CD1c-positive myeloid dendritic cell (primary cell): ENCODE measurements at regions not wholly inside any gene's neighbourhood (a gene's known extent, or its start where the extent isn't known, plus 50 kb on each side); places are given as distances from the start of the nearest gene placed in this dataset.

Experiments
- DNase-seq: peaks from one replicate; pipeline ENCODE4 v3.0.0-alpha.2; 2016; ENCODE audit errors: extremely low spot score

DNA sequence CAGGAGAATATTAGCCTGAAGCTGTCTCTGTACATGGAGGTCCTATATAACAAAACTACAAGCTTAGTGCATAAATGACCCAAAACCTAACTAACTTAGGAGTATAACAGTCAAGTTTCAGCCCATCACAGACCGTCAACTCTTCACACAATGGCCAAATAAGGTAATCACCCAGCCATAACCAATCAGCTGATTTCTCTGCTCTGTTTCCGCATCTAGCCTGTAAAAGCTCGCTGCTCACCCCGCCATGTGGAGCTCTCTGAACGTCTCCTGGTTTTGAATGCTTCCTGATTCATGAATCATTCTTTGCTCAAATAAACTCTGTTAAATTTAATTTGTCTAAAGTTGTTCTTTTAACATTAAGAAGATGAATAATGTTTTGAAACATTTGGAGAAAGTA, 593.6 kb downstream of the TMX3 start:
- DNase-seq = no peak

DNA sequence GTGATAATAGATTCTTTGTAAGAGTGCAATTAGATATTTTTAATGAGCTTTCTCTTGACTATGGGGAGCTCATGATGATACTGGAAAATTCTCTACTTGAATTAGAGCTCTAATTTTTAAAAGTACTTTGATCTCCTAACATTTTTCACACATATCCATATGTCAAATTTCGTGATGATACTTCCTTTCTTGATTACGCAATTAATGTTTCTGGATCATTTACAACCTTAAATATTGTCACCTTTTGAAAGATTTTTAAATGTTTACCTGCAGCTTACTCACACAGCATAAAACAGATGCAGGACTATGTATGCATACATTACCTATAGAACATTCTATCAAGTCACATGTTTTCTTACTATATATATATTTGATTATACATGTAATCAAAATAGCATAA, 598.5 kb upstream of the DSEL start:
- no peak for DNase-seq

DNA sequence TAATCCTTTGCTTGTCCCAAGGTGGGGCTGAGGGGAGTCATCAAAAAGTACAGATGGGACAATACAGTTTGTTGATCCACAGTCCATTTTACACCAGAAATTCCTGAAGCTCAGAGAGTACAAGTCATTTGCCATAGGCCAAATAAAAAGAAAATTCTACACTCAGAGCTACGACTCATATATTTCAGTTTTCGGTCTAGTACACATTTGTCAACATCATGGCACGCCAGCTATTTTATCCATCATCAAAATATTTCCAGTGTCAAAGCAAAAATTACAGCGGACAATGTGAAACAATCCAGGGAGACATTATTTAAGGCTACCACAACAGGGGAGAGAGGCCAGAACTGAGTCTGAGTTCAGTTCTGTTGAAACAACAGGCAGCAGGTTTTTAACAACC, 587.5 kb upstream of the DSEL start:
- no peak for DNase-seq

DNA sequence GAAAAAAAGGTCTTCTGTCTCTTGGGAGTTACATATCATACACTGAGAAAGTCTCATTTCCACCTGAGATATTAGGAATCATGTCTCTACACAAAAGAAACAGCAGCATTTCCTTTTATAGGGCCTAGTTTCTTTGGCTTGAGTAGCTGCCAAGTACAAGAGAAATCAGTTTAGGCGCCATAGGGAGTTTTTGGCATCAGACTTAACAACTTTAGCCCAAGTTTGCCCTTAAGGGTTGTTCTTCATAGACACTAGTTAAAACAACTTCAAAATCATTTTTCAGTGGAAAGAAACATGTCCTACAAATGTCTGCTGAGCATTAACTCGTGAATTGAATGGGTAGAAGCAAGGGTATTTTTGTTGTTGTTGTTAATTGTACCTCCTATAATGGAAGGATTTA, 587.0 kb upstream of the DSEL start:
- DNase-seq = no peak

DNA sequence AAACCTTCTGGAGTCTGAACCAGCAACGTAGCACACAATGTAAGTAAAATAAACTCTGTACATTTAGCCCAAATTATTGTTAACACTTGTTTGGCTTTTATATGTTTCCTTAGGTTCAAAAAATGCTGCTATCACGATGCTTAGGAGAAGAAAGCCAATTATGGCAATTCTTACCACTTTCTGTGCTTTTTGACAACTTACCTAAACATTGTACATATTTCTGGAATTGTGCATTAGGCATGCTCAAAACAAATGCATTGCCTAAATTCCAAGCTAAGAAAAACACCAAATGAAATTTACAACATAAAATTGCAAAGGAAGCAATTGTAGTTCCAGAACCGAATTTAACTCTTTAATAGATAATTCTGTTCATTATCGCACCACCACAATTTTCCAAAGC, 585.6 kb upstream of the DSEL start:
- no peak for DNase-seq

DNA sequence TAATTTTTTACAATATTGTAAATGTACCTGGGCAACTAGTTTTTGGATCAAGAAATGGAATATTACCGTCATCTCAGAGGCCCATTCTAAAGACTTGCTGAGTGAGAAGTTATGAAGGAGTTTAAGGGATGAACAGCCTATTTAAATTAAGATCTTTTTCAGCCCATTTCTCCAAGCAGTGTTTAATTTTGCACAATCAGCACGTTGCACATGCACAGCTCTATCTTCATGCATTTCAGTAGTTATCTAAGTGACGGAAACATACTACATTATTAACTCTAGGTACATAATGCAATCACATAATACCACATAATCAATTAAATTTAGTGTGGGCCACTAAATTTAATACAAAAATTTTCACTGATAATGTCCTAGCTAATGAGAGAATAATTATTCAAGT, 582.1 kb upstream of the DSEL start:
- DNase-seq = no peak

DNA sequence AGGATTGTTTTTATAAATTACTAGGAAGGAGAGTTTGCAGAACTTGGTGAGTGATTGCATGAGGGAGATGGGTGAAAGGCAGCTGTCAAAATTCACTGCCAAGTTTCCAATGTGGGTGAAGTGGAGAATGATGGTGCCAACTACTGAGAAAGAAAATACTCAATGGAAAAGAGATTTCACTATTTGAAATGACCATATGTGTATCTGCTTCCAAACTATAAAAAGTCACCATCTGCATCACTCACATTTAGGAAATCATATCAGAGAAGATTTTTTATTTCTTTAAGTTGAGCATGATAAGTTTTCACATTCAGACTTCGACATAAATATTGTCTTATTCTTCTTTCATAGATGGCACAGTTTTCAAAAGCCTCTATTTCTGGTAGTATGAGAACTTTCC, 570.0 kb upstream of the DSEL start:
- no peak for DNase-seq

DNA sequence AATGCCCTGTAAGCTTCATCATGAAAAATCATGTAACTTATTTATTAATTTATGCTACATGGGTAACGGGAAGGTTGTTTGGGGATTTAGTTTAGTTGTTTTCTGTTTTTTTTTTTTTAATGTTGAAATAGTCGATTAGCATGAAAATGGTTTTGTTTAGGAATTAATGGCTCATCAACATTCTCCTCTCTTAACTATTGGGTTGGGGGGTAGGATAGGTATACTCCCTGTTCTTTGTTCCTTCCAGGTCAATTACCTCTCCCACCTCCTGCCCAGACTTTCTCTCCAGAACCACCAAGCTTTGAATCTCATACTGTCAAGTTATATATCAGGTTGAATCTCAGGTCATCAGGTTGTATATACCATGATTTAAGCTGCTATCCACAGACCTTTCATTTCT, 568.7 kb upstream of the DSEL start:
- DNase-seq = no peak

DNA sequence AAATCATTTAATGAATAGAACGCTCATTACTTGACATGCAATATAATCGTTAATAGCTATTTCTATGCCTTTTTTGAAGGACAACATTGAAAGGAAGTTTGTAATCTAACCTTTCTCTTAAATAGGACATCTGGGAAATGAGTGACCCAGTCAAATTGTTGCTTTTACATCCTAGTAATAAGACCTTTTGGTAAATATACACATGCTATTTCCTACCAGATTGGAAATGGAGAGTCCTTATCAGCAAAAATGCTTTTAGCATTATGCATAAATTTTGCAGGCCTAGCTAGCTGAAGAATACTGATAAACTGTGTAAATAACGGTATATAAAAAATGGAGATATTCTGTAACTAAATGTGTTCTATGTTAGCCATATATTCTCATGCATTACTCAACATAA, 567.3 kb upstream of the DSEL start:
- no peak for DNase-seq

DNA sequence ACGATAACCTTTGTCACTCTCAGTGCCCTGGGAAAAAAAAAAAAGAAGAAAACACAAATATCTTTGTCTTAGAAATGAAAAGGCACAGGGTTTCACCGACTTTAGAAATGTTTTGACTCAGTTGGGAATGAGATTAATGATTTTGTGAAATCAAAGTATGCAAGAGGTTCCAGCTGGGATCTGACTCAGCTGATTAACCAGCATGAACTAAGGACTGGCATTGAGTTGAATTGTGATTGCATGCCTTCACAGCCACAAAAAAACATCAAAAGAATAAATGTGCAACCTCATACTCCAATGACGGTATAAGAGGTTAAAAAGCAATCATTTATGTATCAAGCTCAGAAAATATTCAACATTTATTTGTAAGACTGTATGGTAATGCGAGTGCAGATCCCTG, 566.6 kb upstream of the DSEL start:
- DNase-seq = no peak

DNA sequence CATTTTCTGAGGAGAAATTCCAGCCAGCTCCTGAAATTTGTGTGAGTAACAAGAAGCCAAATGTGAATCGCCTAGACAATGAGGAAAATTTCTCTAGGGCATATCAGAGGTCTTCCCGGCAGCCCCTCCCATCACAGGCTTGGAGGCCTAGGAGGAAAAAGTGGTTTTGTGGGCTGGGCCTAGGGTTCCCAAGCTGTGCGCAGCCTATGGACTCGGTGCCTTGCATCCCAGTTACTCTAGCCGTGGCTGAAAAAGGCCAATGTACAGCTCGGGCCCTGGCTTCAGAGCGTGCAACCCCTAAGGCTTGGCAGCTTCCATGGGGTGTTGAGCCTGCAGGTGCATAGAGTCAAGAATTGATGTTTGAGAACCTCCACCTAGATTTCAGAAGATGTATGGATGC, 556.2 kb upstream of the DSEL start:
- DNase-seq = no peak

DNA sequence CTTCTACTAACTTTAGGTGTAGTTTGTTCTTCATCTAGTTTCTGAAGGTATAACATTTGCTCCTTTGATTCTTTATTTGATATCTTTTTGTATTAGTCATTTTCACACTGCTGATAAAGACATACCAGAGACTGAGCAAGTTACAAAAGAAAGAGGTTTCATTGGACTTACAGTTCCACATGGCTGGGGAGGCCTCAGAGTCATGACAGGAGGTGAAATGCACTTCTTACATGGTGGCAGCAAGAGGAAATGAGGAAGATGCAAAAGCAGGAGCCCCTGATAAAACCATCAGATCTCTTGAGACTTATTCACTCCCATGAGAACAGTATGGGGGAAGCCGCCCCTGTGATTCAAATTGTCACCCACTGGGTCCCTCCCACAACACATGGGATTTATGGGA, 544.4 kb upstream of the DSEL start:
- no peak for DNase-seq

DNA sequence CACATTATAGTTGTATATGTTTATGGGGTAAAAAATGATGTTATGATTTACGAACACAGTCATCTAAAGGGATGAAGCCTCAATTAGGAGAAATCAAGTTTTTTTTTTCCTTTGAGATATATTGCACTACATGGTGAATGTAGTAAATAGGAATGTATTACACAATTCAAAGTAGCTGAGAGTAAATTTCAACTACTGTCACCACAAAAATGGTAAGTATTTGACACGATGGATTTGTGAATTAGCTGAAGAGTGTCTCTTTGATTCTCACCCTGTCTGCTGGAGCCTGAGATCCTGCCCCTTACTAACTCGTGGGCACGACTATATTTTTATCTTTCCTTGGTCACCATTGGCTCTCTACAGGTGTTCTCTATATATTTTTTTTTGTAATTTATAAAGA, 540.4 kb upstream of the DSEL start:
- DNase-seq = no peak

DNA sequence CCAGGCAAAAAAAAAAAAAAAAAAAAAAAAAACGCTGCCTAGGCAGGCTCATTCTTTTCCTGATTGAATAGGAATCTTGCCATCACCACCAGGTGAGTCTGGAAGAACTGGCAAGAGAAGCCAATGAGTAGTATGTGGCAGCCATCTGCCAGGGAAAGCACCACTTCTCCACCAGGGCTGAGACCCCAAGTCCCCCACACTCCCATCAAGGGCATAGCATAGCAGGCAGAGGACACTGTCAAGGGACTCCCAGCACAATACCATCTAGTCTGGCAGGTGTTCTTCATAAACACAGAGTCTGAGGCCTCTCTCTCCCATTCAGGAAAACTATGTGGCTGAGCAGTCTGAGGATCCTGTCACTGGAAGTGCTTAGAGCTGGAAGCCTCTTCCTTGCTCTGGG, 538.1 kb upstream of the DSEL start:
- no peak for DNase-seq

DNA sequence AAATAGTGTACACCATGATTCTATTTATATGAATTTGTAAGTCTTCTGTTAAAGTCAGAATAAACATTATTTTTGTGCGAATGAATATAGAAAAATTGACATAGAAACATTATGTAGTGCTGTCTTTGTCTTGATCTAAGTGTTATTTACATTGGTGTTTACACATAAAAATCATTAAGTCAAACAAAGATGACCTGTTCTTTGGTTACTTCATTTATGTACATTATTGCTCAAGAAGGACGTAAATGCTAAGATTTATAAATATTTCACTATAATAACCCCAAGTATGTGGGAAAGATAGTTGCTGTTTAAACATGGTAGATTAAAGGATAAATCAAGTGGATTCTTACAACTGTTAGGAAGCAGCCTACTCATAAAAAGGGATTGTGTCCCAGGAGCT, 536.8 kb upstream of the DSEL start:
- no peak for DNase-seq

DNA sequence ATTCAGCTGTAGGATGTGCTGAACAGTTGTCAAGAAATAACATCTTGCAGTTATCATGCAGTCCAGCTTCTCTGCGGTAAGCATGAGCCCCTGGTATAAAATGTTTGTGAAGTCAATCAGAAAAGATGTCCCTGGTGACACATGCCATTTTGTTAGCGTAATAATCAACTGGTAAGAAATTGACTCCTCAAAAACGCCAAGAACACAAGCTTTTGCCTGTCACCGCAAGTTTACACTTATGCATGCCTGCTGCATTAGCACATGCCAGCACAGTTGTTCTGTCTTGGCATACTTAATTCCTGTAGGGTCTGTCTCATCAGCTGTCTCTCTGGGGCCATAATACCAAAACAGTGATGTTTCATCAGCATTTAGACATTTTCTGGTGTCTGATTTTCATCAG, 524.8 kb upstream of the DSEL start:
- no peak for DNase-seq

DNA sequence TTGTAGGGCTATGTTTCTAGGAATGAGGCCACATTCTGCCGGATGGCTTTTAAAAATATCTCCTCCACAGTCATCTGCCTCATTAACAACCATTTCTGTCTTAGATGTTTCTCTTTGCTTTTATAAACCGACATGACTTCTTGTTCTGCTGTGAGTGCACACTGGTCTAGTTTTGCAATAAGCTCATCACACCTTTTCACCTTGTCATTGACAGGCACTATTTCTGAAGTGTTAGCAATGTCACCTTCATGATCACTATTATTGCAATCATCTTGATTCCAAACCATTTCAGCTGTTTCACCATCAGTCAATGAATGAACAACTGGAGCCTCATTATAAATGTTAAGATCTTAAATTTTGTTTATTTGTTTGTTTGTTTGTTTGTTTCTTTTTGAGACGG, 523.7 kb upstream of the DSEL start:
- no peak for DNase-seq

DNA sequence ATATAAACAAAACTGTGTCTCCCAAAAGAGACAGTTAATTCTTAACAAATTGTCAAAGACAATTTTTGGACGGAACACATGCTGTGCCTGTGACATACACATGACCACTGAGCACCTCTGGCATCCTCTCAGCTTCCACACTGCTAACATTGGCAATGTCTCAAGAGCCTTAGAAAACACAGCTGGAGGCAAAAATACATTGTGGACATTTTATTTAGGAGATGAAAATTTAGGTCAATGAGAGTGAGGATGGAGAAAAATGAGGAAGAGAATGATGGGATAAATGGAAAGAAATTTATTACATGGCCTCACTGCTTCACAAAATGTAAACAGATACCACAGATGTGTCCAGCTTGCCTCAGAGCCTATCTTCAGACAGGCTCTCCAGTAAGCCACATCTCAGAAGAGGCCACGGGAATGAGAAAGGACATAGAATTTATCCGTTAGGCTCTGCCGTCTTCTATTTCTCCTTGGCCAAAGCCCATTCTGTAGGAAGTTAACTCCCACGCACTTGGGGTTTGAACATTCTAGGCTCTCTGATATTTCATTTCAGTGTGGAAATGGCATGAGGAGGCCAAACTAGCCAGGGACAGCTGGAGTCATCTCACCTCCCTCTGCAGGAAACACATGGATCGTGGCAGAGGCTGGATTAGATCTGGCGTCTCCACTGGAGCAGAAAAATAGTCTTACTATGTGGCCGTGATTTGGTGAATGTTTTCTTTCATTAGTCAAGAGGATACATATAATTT, 519.4 kb upstream of the DSEL start:
- no peak for DNase-seq

DNA sequence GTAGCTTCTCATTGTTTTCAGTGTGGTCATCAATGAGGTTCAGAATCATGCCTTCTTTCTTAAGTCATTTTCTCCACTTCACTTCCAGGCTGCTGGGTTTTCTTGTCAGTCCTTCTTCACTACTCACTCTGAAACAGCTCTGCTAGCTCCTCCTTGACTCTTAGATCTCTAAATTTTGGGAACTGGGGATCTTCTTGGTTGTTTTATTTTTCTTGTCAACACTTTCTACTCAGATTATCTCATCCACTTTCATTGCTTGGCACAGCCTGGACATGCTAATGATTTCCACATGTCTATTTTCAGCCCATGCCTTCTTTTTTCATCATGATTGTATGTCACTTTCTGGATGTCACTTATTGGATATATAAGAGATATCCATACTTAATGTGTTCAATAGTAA, 517.8 kb upstream of the DSEL start:
- DNase-seq = no peak

DNA sequence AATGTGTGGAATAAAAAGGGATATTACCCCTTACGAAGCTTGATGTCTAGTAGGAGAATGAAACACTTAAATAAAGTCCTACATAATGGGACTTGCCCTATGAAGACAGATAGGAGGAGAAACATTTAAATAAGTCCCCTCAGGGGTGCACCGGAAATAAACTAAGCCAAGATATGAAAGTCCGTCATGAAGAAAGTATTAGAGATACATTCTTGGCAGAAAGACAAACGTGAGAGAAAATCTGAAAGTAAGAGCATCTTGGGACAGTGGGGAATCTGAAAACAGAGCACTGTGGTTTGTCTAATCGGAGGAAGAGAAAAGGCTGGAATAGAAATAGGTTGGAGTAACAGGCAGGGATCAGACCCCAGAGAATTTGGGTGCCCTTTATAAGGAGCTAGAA, 516.9 kb upstream of the DSEL start:
- DNase-seq = no peak

DNA sequence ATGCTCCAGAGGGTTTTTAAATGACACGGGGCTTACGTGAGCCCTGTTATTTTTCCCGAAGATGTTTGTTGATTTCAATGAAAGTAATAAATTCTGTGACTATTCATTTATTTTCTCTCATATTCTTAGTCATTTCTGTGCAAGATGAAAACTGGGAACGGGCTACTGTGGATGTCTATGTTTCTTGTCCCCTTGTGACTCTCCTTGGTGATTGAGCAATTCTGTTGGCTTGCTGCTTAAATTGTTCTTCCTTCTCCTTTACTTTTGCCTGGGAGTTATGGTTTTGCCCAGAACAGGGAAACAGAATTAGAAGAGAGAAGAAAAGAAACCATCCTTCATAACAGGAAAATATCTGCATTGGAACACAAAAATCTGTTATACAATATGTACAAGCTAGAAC, 508.2 kb upstream of the DSEL start:
- no peak for DNase-seq

DNA sequence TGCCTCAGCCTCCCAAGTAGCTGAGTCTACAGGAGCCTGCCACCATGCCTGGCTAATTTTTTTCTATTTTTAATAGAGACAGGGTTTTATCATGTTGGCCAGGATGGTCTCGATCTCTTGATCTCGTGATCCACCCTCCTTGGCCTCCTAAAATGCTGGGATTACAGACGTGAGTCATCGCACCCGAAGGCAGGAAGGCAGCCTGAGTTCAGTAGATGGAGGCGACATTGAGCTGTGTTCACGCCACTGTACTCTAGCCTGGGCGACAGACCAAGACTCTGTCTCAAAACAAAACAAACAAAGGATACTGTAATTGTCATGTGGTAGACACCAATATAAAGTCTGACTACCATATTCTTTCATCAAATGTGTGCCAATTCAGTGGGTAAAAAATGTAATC, 500.9 kb upstream of the DSEL start:
- DNase-seq = no peak

DNA sequence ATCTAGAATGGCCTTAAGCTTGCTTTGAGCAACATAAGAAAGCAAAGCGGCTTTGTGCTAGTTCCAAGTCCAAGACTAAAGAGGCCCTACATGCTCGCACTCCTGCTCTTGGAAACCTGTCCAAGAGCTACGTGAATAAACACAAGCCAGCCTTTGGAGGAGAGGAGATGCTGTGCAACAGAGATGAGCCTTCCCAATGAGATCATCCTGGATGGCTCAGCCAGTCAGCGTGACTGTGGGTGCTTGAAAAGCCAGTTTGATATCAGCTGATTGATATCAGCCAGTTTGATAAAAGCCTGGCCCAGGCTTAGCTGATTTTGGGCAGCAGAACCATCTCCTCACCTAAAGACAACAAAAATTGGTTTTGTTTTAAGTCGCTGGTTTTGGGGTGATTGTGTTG, 481.0 kb upstream of the DSEL start:
- no peak for DNase-seq

DNA sequence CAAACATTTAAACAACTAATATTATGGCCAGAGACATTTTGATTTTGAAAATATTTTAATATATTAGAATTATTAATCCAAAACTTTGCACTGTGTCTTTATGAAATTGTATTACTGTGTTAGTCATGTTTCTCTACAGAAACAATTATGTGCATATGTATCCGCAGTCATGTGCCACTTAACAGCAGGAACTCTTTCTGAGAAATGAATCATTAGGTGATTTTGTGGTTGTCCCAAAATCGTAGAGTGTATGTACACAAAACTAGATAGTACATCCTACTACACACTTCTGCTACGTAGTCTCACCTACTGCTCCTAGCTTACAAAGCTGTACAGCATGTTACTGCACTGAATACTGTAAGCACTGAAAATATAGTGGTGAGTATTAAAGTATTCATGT, 479.2 kb upstream of the DSEL start:
- DNase-seq = no peak

DNA sequence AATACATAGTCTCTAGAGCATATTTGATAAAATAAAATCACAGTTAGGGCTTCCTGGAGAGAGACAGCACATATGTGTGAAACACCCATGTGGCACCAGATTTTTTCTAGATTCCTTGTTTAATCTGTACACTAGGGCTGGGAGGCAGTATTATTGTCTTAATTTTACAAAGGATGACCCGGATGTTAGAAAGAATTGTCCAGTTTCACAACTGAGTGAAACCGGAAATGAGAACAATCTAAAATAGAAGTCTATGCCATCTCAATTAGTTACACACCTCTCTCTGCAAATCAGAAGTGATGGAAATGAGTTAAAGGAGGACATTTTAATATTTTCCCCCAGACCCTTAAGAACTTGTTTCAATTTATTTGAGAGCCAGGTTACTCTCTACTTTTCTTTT, 463.7 kb upstream of the DSEL start:
- DNase-seq = no peak
